GM18873 (cell line): ENCODE measurements at regions not wholly inside any gene's neighbourhood (a gene's known extent, or its start where the extent isn't known, plus 50 kb on each side); places are given as distances from the start of the nearest gene placed in this dataset.
"Not testable (repeated sequence)": the region's sequence is repeated elsewhere in the genome, so short reads cannot be mapped to it uniquely, and the experiment has no call there.

Source experiments
- ATAC-seq: cut with Tn5 transposase; IDR thresholded peaks from one replicate; pipeline ENCODE4 v1.9.1; 2021; ENCODE audit warnings: mild to moderate bottlenecking, moderate library complexity, moderate number of reproducible peaks; ENCODE audit not compliant: unreplicated experiment, low FRiP score

- ATAC-seq, result no peak
Measured at GRCh38 chr6:28656715-28657114, 131.0 kb downstream of the GPX5 start.

GRCh38 chr6:28657381-28657768 is 131.7 kb downstream of the GPX5 start:
- no peak for ATAC-seq

DNA sequence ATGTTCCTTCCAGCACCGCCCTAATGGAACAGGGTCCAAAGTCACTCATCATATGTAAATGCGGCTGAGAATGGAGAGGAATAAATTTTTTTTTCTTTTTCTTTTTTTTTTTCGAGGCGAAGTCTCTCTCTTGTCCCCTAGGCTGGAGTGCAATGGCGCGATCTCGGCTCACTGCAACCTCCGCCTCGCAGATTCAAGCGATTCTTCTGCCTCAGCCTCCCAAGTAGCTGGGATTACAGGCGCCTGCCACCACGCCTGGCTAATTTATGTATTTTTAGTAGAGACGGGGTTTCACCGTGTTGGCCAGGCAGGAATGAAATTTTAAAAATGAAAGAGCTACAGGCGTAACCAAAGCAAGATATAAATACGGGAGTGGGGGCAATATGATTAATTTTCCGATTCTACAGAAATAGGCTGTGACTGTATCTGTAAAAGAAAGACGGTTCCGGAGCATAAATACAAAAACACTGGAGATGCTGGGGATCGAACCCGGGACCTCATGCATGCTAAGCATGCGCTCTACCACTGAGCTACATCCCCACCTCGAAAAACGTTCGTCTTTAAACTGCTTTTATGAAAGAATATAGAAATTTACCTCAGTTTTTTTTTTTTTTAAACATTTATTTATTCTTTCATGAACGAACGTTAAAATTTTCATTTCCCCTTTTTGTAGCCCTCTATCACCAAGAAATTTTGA is 132.2 kb downstream of the GPX5 start:
- ATAC-seq, result no peak

GRCh38 chr6:28658475-28659249 is 133.0 kb downstream of the GPX5 start:
- no peak for ATAC-seq

DNA sequence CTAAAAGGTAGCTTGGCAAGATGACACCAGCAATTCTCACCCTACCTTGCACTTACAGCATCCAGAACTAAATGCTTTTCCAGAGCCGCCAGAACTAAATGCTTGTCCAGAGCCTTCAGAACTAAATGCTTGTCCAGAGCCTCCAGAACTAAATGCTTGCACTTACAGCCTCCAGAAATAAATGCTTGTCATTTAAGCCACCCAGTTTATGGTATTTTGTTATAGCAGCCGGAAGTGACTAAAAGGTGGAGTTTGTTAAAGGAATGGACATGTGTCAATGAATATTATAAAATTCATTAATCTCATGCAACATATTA is 133.5 kb downstream of the GPX5 start:
- no peak for ATAC-seq

GRCh38 chr6:28661097-28661713 is 135.5 kb downstream of the GPX5 start:
- no peak for ATAC-seq

DNA sequence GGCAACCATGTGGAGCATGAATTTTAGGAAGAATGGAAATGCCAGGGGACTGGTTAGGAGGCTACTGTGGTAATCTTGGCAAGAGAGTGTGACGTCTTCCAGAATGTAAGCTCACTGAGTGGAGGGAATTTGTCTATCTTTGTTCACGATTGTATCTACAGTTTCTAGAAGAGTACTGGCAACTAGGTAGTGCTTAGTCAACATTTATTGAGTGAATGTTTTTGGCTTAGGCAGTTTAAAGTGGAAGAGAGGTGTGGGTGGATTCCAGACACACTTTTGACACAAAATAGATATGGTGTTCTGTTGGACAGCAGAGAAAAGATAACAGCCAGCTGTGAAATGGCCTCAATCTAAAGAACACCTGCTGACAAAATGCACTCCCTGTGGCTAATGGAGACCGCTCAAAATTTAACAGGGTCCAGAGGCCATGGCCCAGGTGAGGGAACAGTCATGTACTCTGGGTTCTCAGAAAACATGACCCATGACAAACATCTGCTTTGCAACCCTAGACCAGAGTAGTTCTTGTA is 139.3 kb downstream of the GPX5 start:
- no peak for ATAC-seq

DNA sequence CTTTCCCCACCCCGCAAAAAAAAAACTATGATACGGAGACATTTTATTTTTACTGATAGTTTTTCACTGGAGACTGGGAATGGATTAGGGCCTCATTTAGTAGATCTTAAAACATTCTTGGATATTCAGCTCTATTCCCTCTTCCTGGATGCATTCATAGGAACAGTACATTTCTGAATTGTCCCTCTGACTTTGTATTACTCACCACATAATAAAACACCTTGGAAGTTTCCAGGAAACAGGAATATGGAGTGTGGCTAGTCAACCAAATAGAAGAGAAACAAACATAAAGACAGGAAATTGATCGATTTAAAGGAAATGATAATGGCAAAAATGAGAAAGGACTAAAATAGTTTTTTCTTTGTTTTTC is 147.7 kb downstream of the GPX5 start:
- ATAC-seq, result no peak

- no peak for ATAC-seq
Measured at GRCh38 chr6:28673787-28674671, 148.3 kb downstream of the GPX5 start.

- ATAC-seq, result no peak
Measured at GRCh38 chr6:28675600-28675999, 149.9 kb downstream of the GPX5 start.

GRCh38 chr6:28682542-28682941 is 156.9 kb downstream of the GPX5 start:
- ATAC-seq, result no peak

DNA sequence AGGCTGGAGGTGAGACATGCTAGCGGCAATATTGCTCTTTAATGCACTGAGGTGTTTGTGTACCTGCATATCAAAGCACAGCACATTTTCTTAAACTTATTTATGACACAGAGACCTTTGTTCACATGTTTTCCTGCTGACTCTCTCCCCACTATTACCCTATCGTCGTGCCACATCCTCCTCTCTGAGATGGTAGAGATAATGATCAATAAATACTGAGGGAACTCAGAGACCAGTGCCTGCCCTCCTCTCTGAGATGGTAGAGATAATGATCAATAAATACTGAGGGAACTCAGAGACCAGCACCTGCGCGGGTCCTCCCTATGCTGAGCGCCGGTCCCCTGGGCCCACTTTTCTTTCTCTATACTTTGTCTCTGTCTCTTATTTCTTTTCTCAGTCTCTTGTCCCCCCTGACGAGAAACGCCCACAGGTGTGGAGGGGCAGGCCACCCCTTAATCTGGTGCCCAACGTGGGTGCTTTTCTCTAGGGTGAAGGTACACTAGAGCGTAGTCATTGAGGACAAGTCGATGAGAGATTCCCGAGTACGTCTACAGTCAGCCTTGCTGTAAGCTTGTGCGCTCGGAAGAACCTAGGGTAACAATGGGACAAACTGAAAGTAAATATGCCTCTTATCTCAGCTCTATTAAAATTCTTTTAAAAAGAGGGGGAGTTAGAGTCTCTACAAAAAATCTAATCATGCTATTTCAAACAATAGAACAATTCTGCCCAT is 157.4 kb downstream of the GPX5 start:
- not testable (repeated sequence) for ATAC-seq

- ATAC-seq, result no peak
Measured at GRCh38 chr6:28683945-28684538, 158.4 kb downstream of the GPX5 start.

DNA sequence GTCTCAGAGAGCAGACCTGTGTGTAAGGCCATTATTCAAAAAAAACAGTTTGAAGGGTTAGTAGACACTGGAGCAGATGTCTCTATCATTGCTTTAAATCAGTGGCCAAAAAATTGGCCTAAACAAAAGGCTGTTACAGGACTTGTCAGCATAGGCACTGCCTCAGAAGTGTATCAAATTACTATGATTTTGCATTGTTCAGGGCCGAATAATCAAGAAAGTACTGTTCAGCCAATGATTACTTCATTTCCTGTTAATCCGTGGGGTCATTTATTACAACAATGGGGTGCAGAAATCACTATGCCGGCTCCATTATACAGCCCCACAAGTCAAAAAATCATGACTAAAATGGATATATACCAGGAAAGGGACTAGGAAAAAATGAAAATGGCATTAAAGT is 160.3 kb downstream of the GPX5 start:
- not testable (repeated sequence) for ATAC-seq

GRCh38 chr6:28686446-28687027 is 160.9 kb downstream of the GPX5 start:
- ATAC-seq, result not testable (repeated sequence)

GRCh38 chr6:28687309-28687981 is 161.8 kb downstream of the GPX5 start:
- ATAC-seq, result not testable (repeated sequence)

GRCh38 chr6:28691991-28692390 is 166.3 kb downstream of the GPX5 start:
- ATAC-seq, result not testable (repeated sequence)

GRCh38 chr6:28693033-28693750 is 167.5 kb downstream of the GPX5 start:
- no peak for ATAC-seq
